Skeletal muscle cell (primary cell): ENCODE measurements at regions not wholly inside any gene's neighbourhood (a gene's known extent, or its start where the extent isn't known, plus 50 kb on each side); places are given as distances from the start of the nearest gene placed in this dataset.
"Not testable (repeated sequence)": the region's sequence is repeated elsewhere in the genome, so short reads cannot be mapped to it uniquely, and the experiment has no call there.

Source experiments
- DNase-seq: peaks from one replicate; pipeline ENCODE4 v3.0.0-alpha.2; 2010; ENCODE audit warnings: low read depth
- H3K4me3 ChIP-seq: 2 replicates; pipeline ENCODE4 v1.5.1; 2011; ENCODE audit warnings: low read depth, mild to moderate bottlenecking, control low read depth, low read length, moderate library complexity

GRCh38 chr12:47504775-47505446, 200.9 kb downstream of the RPAP3 start:
- peak; percentile 11 for DNase-seq
- H3K4me3 ChIP-seq, result no peak overlapping the region

GRCh38 chr12:47493801-47494200, 212.0 kb downstream of the RPAP3 start:
- no peak for DNase-seq
- no peak overlapping the region for H3K4me3 ChIP-seq

GRCh38 chr12:47491516-47492305, 214.1 kb downstream of the RPAP3 start:
- no peak for DNase-seq
- no peak overlapping the region for H3K4me3 ChIP-seq

- H3K4me3 ChIP-seq, result no peak overlapping the region
- no peak for DNase-seq
Observed at GRCh38 chr12:47488888-47489287, 216.9 kb downstream of the RPAP3 start.

GRCh38 chr12:47481041-47481440, 224.8 kb downstream of the RPAP3 start:
- DNase-seq, result no peak
- no peak overlapping the region for H3K4me3 ChIP-seq

GRCh38 chr12:47478426-47478825, 227.4 kb downstream of the RPAP3 start:
- no peak for DNase-seq
- H3K4me3 ChIP-seq, result no peak overlapping the region

- DNase-seq, result no peak
- H3K4me3 ChIP-seq, result no peak overlapping the region
Observed at GRCh38 chr12:47473091-47473490, 232.7 kb downstream of the RPAP3 start.

- H3K4me3 ChIP-seq, DNase-seq: not testable (repeated sequence)
Observed at GRCh38 chr12:47470349-47470748, 235.5 kb downstream of the RPAP3 start.

- DNase-seq, H3K4me3 ChIP-seq: not testable (repeated sequence)
Observed at GRCh38 chr12:47463918-47464317, 241.9 kb downstream of the RPAP3 start.

GRCh38 chr12:47458279-47458678, 247.6 kb downstream of the RPAP3 start:
- DNase-seq, result no peak
- H3K4me3 ChIP-seq, result no peak overlapping the region

- no peak for DNase-seq
Observed at GRCh38 chr12:47449797-47450196, 256.0 kb downstream of the RPAP3 start.

GRCh38 chr12:47442310-47442709, 263.5 kb downstream of the RPAP3 start:
- no peak overlapping the region for H3K4me3 ChIP-seq
- DNase-seq, result no peak

More at GRCh38 chr12:47449797-47450196, 256.0 kb downstream of the RPAP3 start:
- H3K4me3 ChIP-seq, result no peak overlapping the region

- no peak for DNase-seq
- H3K4me3 ChIP-seq, result no peak overlapping the region
Observed at GRCh38 chr12:47441490-47441889, 264.3 kb downstream of the RPAP3 start.

- DNase-seq, result no peak
- H3K4me3 ChIP-seq, result no peak overlapping the region
Observed at GRCh38 chr12:47438175-47438574, 267.7 kb downstream of the RPAP3 start.

- no peak overlapping the region for H3K4me3 ChIP-seq
- DNase-seq, result no peak
Observed at GRCh38 chr12:47437570-47437969, 268.3 kb downstream of the RPAP3 start.

- DNase-seq, result no peak
- no peak overlapping the region for H3K4me3 ChIP-seq
Observed at GRCh38 chr12:47433876-47434275, 272.0 kb downstream of the RPAP3 start.

GRCh38 chr12:47426678-47427309, 279.0 kb downstream of the RPAP3 start:
- DNase-seq, H3K4me3 ChIP-seq: not testable (repeated sequence)

- no peak overlapping the region for H3K4me3 ChIP-seq
- no peak for DNase-seq
Observed at GRCh38 chr12:47422611-47423010, 283.2 kb downstream of the RPAP3 start.

- DNase-seq, result no peak
- no peak overlapping the region for H3K4me3 ChIP-seq
Observed at GRCh38 chr12:47419497-47419896, 286.3 kb downstream of the RPAP3 start.

GRCh38 chr12:47417955-47418354, 287.9 kb downstream of the RPAP3 start:
- DNase-seq, result no peak
- H3K4me3 ChIP-seq, result no peak overlapping the region
